H1 (cell line): ENCODE measurements at regions not wholly inside any gene's neighbourhood (a gene's known extent, or its start where the extent isn't known, plus 50 kb on each side); places are given as distances from the start of the nearest gene placed in this dataset.

Experiments
- CHD7 ChIP-seq: fragments of 300-600 bp; sonication (generic); IDR thresholded peaks from 2 replicates; pipeline ENCODE4 v1.7.1; 2012; ENCODE audit warnings: low read length, moderate library complexity, mild to moderate bottlenecking, inconsistent platforms; ENCODE audit not compliant: insufficient replicate concordance
- POLR2A ChIP-seq, 2 experiments: IDR thresholded peaks; 1 replicate in 1 of 2; 2 replicates in 1 of 2; pipeline ENCODE4 v1.6.1; 2011; ENCODE audit warnings: low read depth in 2 of 2, low read length in 2 of 2, mild to moderate bottlenecking in 2 of 2; ENCODE audit errors: control extremely low read depth in 1 of 2
- TAF7 ChIP-seq: optimal IDR thresholded peaks from 2 replicates; pipeline ENCODE3; 2011; ENCODE audit warnings: low read depth, mild to moderate bottlenecking, inconsistent platforms, low read length, moderate library complexity, borderline replicate concordance

GRCh38 chr1:209207126-209207700 is 376.3 kb upstream of the CAMK1G start (continued):
- TF ChIP-seq CHD7, result no peak
- no peak for TF ChIP-seq POLR2A (IDR thresholded peaks at IDR 0.05; ENCODE audit: control extremely low read depth in 1 of 2, low read depth in 2 of 2, low read length in 2 of 2)
- no peak for TF ChIP-seq TAF7
